ENCODE measurements at regions not wholly inside any gene's neighbourhood (a gene's known extent, or its start where the extent isn't known, plus 50 kb on each side); places are given as distances from the start of the nearest gene placed in this dataset.

GRCh38 chr1:60184521-60184920 is 111.0 kb upstream of the C1orf87 start:
- Histone ChIP-seq H3K36me3 (ENCODE audit: insufficient read depth, low read length) (no peaks in the 10 kb centered on the region), H3K27ac (ENCODE audit: low read depth, low read length, poor library complexity, severe bottlenecking) (no peak overlapping the region), H3K79me2 (ENCODE audit: insufficient read depth, low read depth, low read length) (no peaks in the 10 kb centered on the region), H3K9me2 (ENCODE audit: insufficient read depth, low read length) (no peaks in the 10 kb centered on the region), H3K4me3 (ENCODE audit: low read depth, low read length, poor library complexity, severe bottlenecking) (no peak overlapping the region), H3K9me3 (ENCODE audit: low read length) (no peaks in the 10 kb centered on the region), H3K4me1 (ENCODE audit: insufficient read depth, low read length, poor library complexity, severe bottlenecking) (no peaks in the 10 kb centered on the region), H2AFZ (ENCODE audit: low read length) (no peak overlapping the region), H3K4me2 (ENCODE audit: low read length) (no peak overlapping the region), H4K20me1 (ENCODE audit: insufficient read depth, low read length) (no peaks in the 10 kb centered on the region)
- TF ChIP-seq EZH2phosphoT487 (IDR thresholded peaks at IDR 0.05; ENCODE audit: borderline replicate concordance, low read depth, low read length) = no peak
- no peak for TF ChIP-seq CTCF (conservative IDR thresholded peaks at IDR 0.05; ENCODE audit: low read length)
- no TSS peak for BruUV-seq (replicated peaks)
- POLR2A ChIA-PET = no interaction called here
- DNase-seq (ENCODE audit: low spot score) = no peak
- CTCF ChIA-PET (ENCODE audit: unreplicated experiment) = no interaction called here
- intact Hi-C loops (cut with micrococcal nuclease; ENCODE audit: unreplicated experiment) = no loop called here

- Histone ChIP-seq H3K27ac (ENCODE audit: low read depth, low read length, poor library complexity, severe bottlenecking) (no peak overlapping the region), H3K79me2 (ENCODE audit: insufficient read depth, low read depth, low read length) (no peaks in the 10 kb centered on the region), H4K20me1 (ENCODE audit: insufficient read depth, low read length) (no peaks in the 10 kb centered on the region), H3K36me3 (ENCODE audit: insufficient read depth, low read length) (no peaks in the 10 kb centered on the region), H3K4me2 (ENCODE audit: low read length) (no peak overlapping the region), H3K4me1 (ENCODE audit: insufficient read depth, low read length, poor library complexity, severe bottlenecking) (no peaks in the 10 kb centered on the region), H3K9me3 (ENCODE audit: low read length) (no peaks in the 10 kb centered on the region), H3K9me2 (ENCODE audit: insufficient read depth, low read length) (no peaks in the 10 kb centered on the region; the same call in 1 of the 2 replicates), H3K4me3 (ENCODE audit: low read depth, low read length, poor library complexity, severe bottlenecking) (no peak overlapping the region), H2AFZ (ENCODE audit: low read length) (no peak overlapping the region)
- ChIA-PET POLR2A (interaction anchor here (0.6 kb wide), 1 partner anchor 1788 kb away, joined by 4 read pairs; no protein-coding TSS in a partner anchor), CTCF (ENCODE audit: unreplicated experiment) (no interaction called here)
- no TSS peak for BruUV-seq (replicated peaks)
- no peak for DNase-seq (ENCODE audit: low spot score)
- intact Hi-C loops (cut with micrococcal nuclease; ENCODE audit: unreplicated experiment) = no loop called here
- TF ChIP-seq EZH2phosphoT487 (IDR thresholded peaks at IDR 0.05; ENCODE audit: borderline replicate concordance, low read depth, low read length) = no peak
- TF ChIP-seq CTCF (conservative IDR thresholded peaks at IDR 0.05; ENCODE audit: low read length) = no peak
Observed at GRCh38 chr1:60173729-60174505, 100.3 kb upstream of the C1orf87 start.

- Histone ChIP-seq H3K9me2 (ENCODE audit: insufficient read depth, low read length) (no peaks in the 10 kb centered on the region; the same call in 1 of the 2 replicates), H3K79me2 (ENCODE audit: insufficient read depth, low read depth, low read length) (no peaks in the 10 kb centered on the region), H3K4me1 (ENCODE audit: insufficient read depth, low read length, poor library complexity, severe bottlenecking) (no peaks in the 10 kb centered on the region), H3K9me3 (ENCODE audit: low read length) (no peaks in the 10 kb centered on the region), H3K36me3 (ENCODE audit: insufficient read depth, low read length) (no peaks in the 10 kb centered on the region), H3K4me2 (ENCODE audit: low read length) (no peak overlapping the region), H3K27ac (ENCODE audit: low read depth, low read length, poor library complexity, severe bottlenecking) (no peak overlapping the region), H2AFZ (ENCODE audit: low read length) (no peak overlapping the region), H3K4me3 (ENCODE audit: low read depth, low read length, poor library complexity, severe bottlenecking) (no peak overlapping the region), H4K20me1 (ENCODE audit: insufficient read depth, low read length) (no peaks in the 10 kb centered on the region)
- TF ChIP-seq EZH2phosphoT487 (IDR thresholded peaks at IDR 0.05; ENCODE audit: borderline replicate concordance, low read depth, low read length) (no peak), CTCF (conservative IDR thresholded peaks at IDR 0.05; ENCODE audit: low read length) (no peak)
- ChIA-PET CTCF (ENCODE audit: unreplicated experiment) (no interaction called here), POLR2A (no interaction called here)
- intact Hi-C loops (cut with micrococcal nuclease; ENCODE audit: unreplicated experiment) = no loop called here
- BruUV-seq (replicated peaks) = no TSS peak
- DNase-seq (ENCODE audit: low spot score) = no peak
Observed at GRCh38 chr1:60173006-60173405, 99.4 kb upstream of the C1orf87 start.

All from OCI-LY7 (cell line).